Transverse colon (tissue), 3 donors: ENCODE measurements at regions not wholly inside any gene's neighbourhood (a gene's known extent, or its start where the extent isn't known, plus 50 kb on each side); places are given as distances from the start of the nearest gene placed in this dataset.

Experiments
- CTCF ChIP-seq, 5 experiments: fragments of 200-600 bp in 3 of 5; fragments of 450-650 bp in 2 of 5; sonication (generic) in 3 of 5; IDR thresholded peaks; 1 replicate in 2 of 5; 2 replicates in 3 of 5; pipeline ENCODE4 v1.5.1; 2016 to 2017; ENCODE audit warnings: antibody characterized with exemption in 5 of 5, inconsistent platforms in 3 of 5, mild to moderate bottlenecking in 2 of 5, moderate library complexity in 1 of 5
- EP300 ChIP-seq: sonication (generic); formaldehyde crosslinking; IDR thresholded peaks from one replicate; pipeline ENCODE4 v1.6.1; 2017; ENCODE audit warnings: antibody characterized with exemption, low read depth

GRCh38 chr10:124185084-124185483 is 91.7 kb upstream of the CHST15 start:
- TF ChIP-seq CTCF (IDR thresholded peaks at IDR 0.05): no peak
- TF ChIP-seq EP300: no peak
